Suppressor macrophage (primary cell): ENCODE measurements at regions not wholly inside any gene's neighbourhood (a gene's known extent, or its start where the extent isn't known, plus 50 kb on each side); places are given as distances from the start of the nearest gene placed in this dataset.
A peak's percentile ranks its signal among the peaks of the same experiment; 100 is the strongest.
"Not testable (repeated sequence)": the region's sequence is repeated elsewhere in the genome, so short reads cannot be mapped to it uniquely, and the experiment has no call there.

Experiments
- DNase-seq, 4 experiments: peaks; one replicate each; pipeline ENCODE4 v3.0.0-alpha.2; 2020 to 2022

GRCh38 chr7:69218576-69218975, 379.7 kb upstream of the AUTS2 start:
- no peak for DNase-seq

DNA sequence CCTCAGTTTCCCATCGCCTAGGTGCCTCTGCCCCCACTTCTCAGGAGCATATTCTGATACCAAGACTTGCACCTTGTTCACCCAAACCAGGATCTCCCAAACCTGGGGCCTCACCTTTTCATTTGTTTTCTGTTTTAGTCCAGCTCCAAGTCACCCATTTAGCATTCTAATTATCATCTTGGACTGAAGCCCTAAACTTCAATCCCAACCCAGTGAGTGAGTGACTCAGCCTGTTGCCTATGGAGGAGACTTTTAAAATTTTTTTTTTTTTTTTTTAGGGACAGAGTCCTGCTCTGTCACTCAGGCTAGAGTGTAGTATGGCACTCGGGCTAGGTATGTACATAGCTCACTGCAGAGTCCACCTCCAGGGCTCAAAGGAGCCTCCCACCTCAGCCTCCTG, 378.9 kb upstream of the AUTS2 start:
- DNase-seq = no peak

DNA sequence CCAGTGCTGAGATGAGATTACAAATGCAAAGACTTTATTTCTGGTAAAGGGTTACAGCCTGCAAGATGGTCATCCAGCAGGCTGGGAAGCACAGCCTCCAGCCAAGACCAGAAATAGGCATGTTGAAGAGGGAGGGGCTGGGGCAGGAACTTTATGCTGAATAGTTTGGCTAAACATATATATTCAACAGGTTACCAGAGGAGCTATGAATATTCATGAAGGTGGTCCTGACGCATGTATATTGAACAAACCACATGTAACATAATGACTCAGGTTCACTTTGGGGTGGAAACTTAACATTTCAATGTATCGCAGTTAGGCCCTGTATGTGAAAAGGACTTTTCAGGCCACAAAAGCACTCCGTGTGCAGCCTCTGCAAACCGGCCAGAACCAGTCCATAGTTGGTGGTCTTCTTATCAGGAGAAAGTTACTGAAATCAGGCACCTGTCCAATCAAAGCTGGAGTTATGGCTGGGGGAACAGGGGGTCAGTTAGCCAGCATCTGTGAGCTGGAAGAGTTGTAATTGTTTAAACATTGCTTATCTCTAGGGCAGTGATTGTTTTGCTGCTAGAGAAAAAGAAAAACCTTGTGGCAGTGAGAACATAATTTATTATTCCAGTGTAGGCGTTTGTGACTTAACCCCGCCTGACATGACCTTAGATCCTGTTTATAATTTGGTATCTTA, 372.9 kb upstream of the AUTS2 start:
- peak in 3 of 4 experiments; percentile 10 to 39 (median 17) for DNase-seq

GRCh38 chr7:69228212-69228811, 370.0 kb upstream of the AUTS2 start:
- no peak for DNase-seq

DNA sequence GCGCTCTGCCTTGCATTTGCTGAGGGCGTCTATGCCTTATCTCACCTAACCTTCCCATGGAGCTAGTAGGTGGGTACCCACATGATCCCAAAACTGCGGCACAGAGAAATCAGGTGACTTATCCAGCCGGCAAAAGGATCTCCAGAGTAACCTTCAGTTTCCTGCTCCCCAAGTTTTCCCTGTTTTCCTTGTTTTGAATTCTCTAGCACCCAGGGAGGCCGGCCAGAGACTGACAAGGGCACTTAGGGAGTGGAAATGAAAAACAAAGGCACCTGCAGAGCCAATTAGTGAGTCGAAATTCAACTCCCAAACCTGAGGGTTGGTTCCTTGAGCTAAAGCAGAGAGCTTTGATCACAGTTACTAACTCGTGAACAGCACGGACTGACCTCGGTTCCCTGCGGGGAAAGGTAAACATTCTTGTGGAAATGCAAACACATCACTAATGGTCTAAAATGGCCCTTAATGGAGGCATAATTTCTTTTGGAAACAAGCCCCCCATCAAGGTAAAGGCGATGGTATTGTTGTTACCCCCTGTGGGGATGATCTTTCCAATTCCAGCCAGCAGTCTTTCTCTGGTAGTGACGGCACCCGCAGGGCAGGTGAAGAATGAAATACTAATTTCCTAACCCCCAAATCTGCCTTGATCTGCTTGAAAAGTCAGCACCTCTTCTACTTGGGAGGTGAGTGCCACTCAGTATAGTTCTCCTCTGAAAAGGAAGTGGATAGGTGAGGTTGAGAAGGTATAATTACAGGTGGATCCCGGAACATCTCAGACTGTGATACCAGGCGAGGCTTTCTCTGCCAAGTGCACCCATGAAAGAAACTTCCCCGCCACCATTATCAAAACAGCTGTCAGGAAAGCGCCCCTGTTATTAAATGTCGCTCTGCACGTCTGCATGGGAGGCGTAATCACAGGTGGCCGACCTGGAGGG, 365.6 kb upstream of the AUTS2 start:
- no peak for DNase-seq

DNA sequence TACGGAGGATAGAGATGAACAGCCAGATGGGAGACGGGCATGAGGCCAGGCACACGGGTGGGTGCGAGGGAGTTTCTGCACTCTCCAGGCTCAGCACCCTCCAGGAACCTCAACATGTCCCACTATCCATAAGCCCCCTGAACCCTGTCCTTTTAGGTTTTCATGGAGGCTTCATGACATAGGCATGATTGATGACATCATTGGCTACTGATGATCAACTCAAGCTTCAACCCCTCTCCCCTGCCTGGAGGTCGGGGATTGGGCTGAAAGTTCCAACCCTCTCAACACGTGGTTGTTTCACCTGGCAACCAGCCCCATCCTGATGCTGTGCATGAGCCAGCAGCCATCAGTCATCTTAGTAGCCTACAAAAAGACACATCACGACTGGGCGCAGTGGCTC, 360.7 kb upstream of the AUTS2 start:
- no peak for DNase-seq

DNA sequence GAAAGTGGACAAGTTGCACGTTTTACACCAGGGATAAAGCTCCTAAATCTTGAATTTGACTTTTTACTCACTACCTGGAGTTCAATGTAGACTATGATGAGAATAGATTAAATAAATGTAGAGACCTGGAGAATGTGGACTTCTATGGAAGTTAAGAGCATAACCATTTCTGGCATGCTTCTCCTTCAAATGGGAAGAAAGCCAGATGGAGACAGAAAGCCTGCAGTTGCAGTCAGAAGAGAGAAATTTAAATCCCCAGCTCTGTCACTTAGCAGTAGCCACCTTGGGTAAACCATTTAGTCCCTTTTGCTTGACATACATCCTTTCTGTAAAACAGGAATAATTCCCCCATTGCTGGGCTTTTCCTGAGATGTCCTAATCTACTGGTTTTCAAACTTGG, 355.3 kb upstream of the AUTS2 start:
- no peak for DNase-seq

DNA sequence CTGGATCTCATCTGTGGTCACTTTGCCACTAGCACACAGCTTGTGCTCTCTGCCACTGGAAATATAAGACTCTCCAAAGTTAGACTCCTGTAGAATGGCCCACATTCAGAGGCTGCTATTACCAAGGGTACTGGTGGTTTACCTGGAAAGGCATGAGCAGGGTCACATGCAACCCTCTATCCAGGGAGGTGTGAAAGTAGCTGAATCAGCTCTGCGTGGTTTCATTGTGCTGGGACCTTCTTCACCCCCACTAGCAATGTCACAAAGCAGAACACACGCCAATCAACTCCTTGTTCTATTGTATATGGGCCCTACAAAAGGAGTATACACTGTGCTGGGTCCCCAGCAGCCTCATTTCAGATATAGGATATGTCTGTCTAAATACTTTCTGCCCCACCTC, 353.6 kb upstream of the AUTS2 start:
- DNase-seq = no peak

GRCh38 chr7:69245646-69246045, 352.6 kb upstream of the AUTS2 start:
- DNase-seq = peak in 3 of 4 experiments; percentile 12 to 31 (median 23)

GRCh38 chr7:69246758-69247157, 351.5 kb upstream of the AUTS2 start:
- peak; percentile 76 to 95 (median 81) for DNase-seq

- not testable (repeated sequence) for DNase-seq
Measured at GRCh38 chr7:69248382-69248828, 349.9 kb upstream of the AUTS2 start.

DNA sequence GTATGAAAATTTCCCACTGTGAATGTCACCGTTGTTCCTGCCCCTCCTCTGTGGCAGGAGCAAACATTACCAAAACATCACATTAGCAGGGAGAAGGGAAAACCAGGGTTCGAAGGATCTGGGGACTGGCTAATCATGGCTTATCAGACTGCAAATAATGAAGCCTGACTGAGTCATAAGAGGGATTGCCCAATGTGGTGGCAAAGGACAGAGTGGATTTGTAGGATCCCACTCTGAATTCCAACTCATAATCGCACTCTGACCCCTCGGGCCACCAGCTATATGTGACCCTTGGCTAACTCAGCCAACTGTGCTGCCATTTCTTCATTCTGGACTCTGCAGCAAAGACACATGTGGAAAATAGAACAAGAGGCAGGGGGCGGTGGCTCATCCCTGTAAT, 347.3 kb upstream of the AUTS2 start:
- DNase-seq = no peak

DNA sequence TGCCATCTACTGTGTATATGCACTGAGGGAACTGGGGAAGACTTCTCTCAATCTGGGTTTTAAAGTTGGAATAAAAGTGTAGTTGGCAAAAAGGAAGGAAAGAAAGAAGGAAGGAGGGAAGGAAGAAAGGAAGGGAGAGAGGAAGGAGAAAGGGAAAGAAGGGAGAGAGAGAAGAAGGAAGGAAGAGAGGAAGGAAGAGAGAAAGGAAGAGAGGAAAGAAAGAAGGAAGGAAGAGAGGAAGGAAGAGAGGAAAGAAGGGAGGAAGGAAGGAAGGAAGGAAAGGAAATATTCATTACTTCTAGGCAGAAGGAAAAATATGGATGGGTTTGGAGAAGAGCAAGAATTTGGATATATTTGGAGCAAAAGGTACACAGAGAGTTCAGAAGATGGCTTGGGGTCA, 343.6 kb upstream of the AUTS2 start:
- no peak for DNase-seq

DNA sequence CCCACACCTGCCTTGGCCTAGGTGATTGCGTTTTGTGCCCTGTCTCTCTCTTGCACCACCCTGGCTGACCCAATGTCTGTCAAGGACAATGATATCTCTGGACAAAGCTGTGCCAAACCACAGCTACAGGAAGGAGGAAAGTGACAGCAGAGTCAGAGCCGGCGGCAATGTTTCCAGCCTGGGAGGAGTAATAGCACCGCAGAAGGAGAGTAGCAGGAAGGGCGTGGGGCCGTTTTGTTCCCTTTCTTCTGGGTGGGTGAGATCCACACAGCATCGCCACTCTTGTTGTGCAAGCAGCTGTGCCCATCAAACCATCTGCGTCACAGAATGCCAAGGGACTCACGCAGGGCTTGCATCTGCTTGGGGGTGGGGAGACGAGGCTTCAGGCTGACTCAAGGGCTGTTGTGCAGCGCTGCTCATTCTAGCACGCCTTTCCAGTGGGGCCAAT, 341.6 kb upstream of the AUTS2 start:
- DNase-seq = peak; percentile 82 to 96 (median 88)

DNA sequence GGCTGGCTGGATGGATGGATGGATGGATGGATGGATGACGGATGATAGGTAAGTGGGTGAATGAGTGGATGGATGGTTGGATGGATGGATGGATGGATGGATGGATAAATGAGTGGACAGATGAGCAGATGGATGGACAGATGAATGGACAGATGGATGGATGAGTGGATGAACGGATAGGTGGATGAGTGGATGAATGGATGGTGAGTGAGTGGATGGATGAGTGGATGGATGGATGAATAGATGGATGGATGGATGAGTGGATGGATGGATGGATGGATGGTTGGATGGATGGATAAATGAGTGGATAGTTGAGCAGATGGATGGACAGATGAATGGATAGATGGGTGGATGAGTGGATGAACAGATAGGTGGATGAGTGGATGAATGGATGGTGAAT, 340.7 kb upstream of the AUTS2 start:
- DNase-seq = no peak

GRCh38 chr7:69259445-69259844, 338.8 kb upstream of the AUTS2 start:
- no peak for DNase-seq

DNA sequence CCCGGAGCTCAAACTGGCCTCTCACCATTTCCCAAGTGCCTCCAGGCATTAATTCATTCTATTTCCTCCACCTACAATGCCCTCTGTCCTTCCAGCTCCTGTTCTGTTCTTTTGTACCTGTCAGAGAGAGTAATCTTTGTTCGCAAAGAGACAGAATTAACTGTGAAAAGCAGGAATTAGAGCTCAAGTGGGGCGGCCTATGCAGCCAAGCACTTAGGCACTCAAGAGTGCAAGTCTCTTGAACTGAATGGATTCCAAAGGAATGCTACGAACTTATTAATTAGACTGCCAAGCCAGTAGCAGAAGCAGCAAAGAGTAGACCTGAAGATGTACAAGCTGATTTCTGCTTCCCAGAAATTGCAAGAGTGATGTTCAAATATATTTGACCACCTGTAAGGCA, 338.3 kb upstream of the AUTS2 start:
- DNase-seq = no peak

DNA sequence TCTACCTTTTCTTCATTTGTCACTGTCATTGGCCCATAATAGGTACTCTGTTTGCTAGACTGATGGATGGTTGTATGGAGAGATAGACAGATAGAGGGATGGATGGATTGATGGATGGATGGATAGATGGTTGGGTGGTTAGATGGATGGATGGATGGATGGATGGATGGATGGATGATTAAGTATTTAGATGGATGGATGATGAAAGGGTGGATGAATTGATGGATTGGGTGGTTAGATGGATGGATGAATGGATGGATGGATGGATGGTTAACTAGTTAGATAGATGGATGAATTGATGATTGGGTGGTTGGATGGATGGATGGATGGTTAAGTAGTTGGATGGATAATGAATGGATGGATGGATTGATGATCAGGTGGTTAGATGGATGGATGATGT, 334.7 kb upstream of the AUTS2 start:
- no peak for DNase-seq

- DNase-seq = no peak
Measured at GRCh38 chr7:69269806-69270205, 328.5 kb upstream of the AUTS2 start.

- no peak for DNase-seq
Measured at GRCh38 chr7:69272101-69272500, 326.2 kb upstream of the AUTS2 start.

- no peak for DNase-seq
Measured at GRCh38 chr7:69276011-69276729, 322.1 kb upstream of the AUTS2 start.

DNA sequence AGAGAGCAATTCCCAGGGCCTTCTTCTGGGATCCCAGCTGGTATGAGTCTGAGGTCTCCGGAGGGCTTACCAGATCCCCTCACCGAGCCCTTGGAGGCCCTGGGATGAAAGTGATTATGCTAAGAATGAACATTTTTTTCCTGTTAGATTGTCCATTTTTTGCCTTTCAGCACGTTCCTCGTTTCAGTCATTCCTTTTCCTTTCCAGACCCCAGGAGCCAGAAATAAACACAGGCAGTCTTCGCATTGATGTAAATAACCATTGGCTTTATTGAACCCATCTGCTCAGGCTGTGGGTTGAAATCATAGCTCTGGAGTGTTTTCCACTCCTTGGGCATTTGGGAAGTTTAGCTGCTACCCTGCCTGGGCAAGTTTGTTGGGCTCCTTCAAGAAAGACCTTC, 320.9 kb upstream of the AUTS2 start:
- no peak for DNase-seq

- DNase-seq = no peak
Measured at GRCh38 chr7:69282946-69283345, 315.3 kb upstream of the AUTS2 start.
